ENCODE measurements at regions not wholly inside any gene's neighbourhood (a gene's known extent, or its start where the extent isn't known, plus 50 kb on each side); places are given as distances from the start of the nearest gene placed in this dataset.

GRCh38 chr12:24446287-24446686 lies 496.8 kb upstream of the SOX5 start:
- DNase-seq (ENCODE audit: low read depth), result no peak
- TF ChIP-seq CTCF (conservative IDR thresholded peaks at IDR 0.05; ENCODE audit: low read depth, low read length), result no peak
- no peak overlapping the region for H3K4me3 ChIP-seq (ENCODE audit: low read length)

GRCh38 chr12:24444634-24445033 lies 495.2 kb upstream of the SOX5 start:
- DNase-seq (ENCODE audit: low read depth), result no peak
- no peak for TF ChIP-seq CTCF (conservative IDR thresholded peaks at IDR 0.05; ENCODE audit: low read depth, low read length)
- no peak overlapping the region for H3K4me3 ChIP-seq (ENCODE audit: low read length)

DNA sequence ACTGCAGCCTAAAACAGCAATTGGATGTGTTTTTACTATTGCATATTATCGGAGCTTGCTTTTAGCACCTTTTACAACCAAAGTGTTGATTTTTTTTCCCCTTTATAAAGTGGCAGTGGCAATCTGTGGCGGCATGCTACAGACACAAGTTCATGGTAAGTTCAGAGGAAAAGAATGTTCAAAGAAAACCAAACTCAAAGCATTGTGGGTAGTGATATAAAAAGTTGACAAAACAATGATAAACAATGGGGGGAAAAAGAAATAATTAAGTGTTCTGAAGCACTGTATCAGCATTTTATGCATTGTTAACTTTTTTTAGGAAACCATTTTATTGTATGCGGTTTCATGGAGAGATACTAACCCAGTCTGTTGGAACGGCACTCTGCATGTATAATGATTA lies 492.0 kb upstream of the SOX5 start:
- DNase-seq (ENCODE audit: low read depth), result no peak
- no peak for TF ChIP-seq CTCF (conservative IDR thresholded peaks at IDR 0.05; ENCODE audit: low read depth, low read length)
- no peak overlapping the region for H3K4me3 ChIP-seq (ENCODE audit: low read length)

- no peak overlapping the region for H3K4me3 ChIP-seq (ENCODE audit: low read length)
- TF ChIP-seq CTCF (conservative IDR thresholded peaks at IDR 0.05; ENCODE audit: low read depth, low read length), result no peak
- DNase-seq (ENCODE audit: low read depth), result no peak
These were observed 487.2 kb upstream of the SOX5 start for GRCh38 chr12:24436667-24437066.

DNA sequence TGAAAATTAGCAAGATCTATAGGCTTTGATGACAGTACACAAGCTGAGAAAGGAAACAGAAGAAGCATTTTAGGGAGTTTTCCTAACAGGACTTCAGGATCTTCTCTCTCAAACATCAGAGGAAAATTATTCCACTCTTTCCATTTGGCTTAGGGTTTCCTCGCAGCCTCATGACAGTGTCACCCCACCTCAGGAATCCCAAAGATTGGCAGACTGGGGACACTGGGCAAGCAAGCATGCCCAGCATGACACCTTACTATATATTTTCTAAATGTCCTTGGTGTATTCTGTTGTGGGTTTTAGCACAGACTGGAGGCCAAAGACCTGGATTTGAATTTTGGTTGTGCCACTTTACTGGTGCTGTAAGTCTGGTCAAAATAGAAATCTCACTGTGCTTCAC lies 482.4 kb upstream of the SOX5 start:
- TF ChIP-seq CTCF (conservative IDR thresholded peaks at IDR 0.05; ENCODE audit: low read depth, low read length), result no peak
- DNase-seq (ENCODE audit: low read depth), result no peak
- no peak overlapping the region for H3K4me3 ChIP-seq (ENCODE audit: low read length)

DNA sequence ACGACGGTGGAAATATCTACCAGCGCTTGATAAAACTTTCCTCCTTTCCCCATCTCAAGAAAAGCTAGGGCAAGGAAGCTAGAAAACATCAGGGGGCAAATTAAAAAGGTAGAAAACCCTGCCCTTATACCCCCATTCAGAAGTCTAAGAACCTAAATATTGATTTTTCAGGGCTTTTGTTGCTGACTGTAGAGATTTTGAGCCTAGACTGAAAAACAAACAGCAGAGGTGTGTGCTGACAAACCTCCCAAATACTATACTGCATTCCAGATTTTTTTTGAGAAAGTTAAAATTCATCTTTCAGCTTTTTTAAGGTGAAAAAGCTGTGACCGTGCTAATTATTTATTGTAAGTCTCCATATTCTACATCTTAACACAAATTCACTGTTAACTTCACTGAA lies 478.3 kb upstream of the SOX5 start:
- DNase-seq (ENCODE audit: low read depth), result no peak
- no peak overlapping the region for H3K4me3 ChIP-seq (ENCODE audit: low read length)
- no peak for TF ChIP-seq CTCF (conservative IDR thresholded peaks at IDR 0.05; ENCODE audit: low read depth, low read length)

DNA sequence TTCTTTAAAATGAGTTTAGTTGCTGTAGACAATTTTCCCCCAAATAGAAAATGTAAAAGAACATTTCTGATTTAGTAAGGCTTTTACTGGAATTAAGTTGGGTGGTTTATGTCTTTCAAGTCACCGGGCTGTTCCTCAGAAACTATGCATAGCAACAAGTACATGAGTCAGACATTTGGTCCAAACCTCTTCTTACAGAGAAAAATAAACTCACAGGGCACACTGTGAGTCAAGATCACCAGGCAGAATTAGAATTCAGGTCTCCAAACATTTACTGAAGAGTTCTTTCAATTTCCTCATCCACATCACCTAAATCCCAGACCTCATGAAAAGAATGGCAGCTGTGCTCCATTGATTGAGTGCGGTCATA lies 476.1 kb upstream of the SOX5 start:
- H3K4me3 ChIP-seq (ENCODE audit: low read length), result no peak overlapping the region
- no peak for TF ChIP-seq CTCF (conservative IDR thresholded peaks at IDR 0.05; ENCODE audit: low read depth, low read length)
- peak; percentile 62 for DNase-seq (ENCODE audit: low read depth)
